ENCODE measurements at regions not wholly inside any gene's neighbourhood (a gene's known extent, or its start where the extent isn't known, plus 50 kb on each side); places are given as distances from the start of the nearest gene placed in this dataset.

- CTCF ChIA-PET: no interaction called here
- in situ Hi-C loops (cut with HindIII; ENCODE audit: low pct_unique_long_range_greater_than_20kb, low sequenced_read_pairs): no loop called here
Observed at GRCh38 chr2:12596771-12597170, 120.0 kb upstream of the TRIB2 start.

GRCh38 chr2:12597610-12598009 is 119.1 kb upstream of the TRIB2 start:
- POLR2A ChIA-PET: no interaction called here
- ATAC-seq: no peak
- CTCF ChIA-PET: no interaction called here
- no peak overlapping the region; the same call in 1 of the 2 replicates for H3K27ac ChIP-seq (ENCODE audit: low read length)
- no peaks in the 10 kb centered on the region for H3K36me3 ChIP-seq (ENCODE audit: control insufficient read depth, insufficient read depth, low read length)
- no peak for TF ChIP-seq CTCF (IDR thresholded peaks at IDR 0.05)
- no peak for TF ChIP-seq REST (IDR thresholded peaks at IDR 0.05; ENCODE audit: insufficient read depth in 1 of 2, low read depth in 2 of 2, low read length in 1 of 2)
- TF ChIP-seq TCF7L2 (IDR thresholded peaks at IDR 0.05; ENCODE audit: low read depth, low read length): no peak
- TF ChIP-seq SIN3A (IDR thresholded peaks at IDR 0.05; ENCODE audit: borderline replicate concordance, insufficient read depth, low read depth, low read length): no peak
- no peak for TF ChIP-seq POLR2AphosphoS5 (IDR thresholded peaks at IDR 0.05; ENCODE audit: low read depth, low read length)
- no peaks in the 10 kb centered on the region for H3K4me1 ChIP-seq (ENCODE audit: control insufficient read depth, insufficient read depth, low read length)
- H3K27me3 ChIP-seq (ENCODE audit: control insufficient read depth, insufficient read depth, low read length): no peaks in the 10 kb centered on the region
- in situ Hi-C loops (cut with HindIII; ENCODE audit: low pct_unique_long_range_greater_than_20kb, low sequenced_read_pairs): no loop called here
- intact Hi-C loops (cut with micrococcal nuclease; ENCODE audit: unreplicated experiment): no loop called here
- H3K4me3 ChIP-seq (ENCODE audit: low read depth in 2 of 2, low read length in 2 of 2): no peak overlapping the region
- BruUV-seq (replicated peaks): no TSS peak
- no peak for DNase-seq (ENCODE audit: low read depth, low spot score)
- H3K9me3 ChIP-seq (ENCODE audit: control insufficient read depth, insufficient read depth, low read depth, low read length): no peaks in the 10 kb centered on the region

More at GRCh38 chr2:12596771-12597170, 120.0 kb upstream of the TRIB2 start:
- ATAC-seq (no peak), DNase-seq (ENCODE audit: low read depth, low spot score) (no peak)
- POLR2A ChIA-PET: no interaction called here
- intact Hi-C loops (cut with micrococcal nuclease; ENCODE audit: unreplicated experiment): no loop called here
- no TSS peak for BruUV-seq (replicated peaks)
- H3K36me3 ChIP-seq (ENCODE audit: control insufficient read depth, insufficient read depth, low read length): no peaks in the 10 kb centered on the region
- TF ChIP-seq POLR2AphosphoS5 (IDR thresholded peaks at IDR 0.05; ENCODE audit: low read depth, low read length) (no peak), CTCF (IDR thresholded peaks at IDR 0.05) (no peak), REST (IDR thresholded peaks at IDR 0.05; ENCODE audit: insufficient read depth in 1 of 2, low read depth in 2 of 2, low read length in 1 of 2) (no peak)
- H3K27ac ChIP-seq (ENCODE audit: low read length): no peak overlapping the region
- no peaks in the 10 kb centered on the region for H3K9me3 ChIP-seq (ENCODE audit: control insufficient read depth, insufficient read depth, low read depth, low read length)
- H3K4me3 ChIP-seq (ENCODE audit: low read depth in 2 of 2, low read length in 2 of 2): no peak overlapping the region
- no peaks in the 10 kb centered on the region for H3K27me3 ChIP-seq (ENCODE audit: control insufficient read depth, insufficient read depth, low read length)
- H3K4me1 ChIP-seq (ENCODE audit: control insufficient read depth, insufficient read depth, low read length): no peaks in the 10 kb centered on the region

Data from Panc1 (cell line).